ENCODE measurements at regions not wholly inside any gene's neighbourhood (a gene's known extent, or its start where the extent isn't known, plus 50 kb on each side); places are given as distances from the start of the nearest gene placed in this dataset.
"Not testable (repeated sequence)": the region's sequence is repeated elsewhere in the genome, so short reads cannot be mapped to it uniquely, and the experiment has no call there.

GRCh38 chr9:16064771-16065170 lies 511.9 kb downstream of the CCDC171 start:
- DNase-seq: no peak
- no peak for TF ChIP-seq CTCF (IDR thresholded peaks at IDR 0.05)
- no peak for TF ChIP-seq POLR2A (IDR thresholded peaks at IDR 0.05)
- no peaks in the 10 kb centered on the region for H3K36me3 ChIP-seq (replicated peaks in 1 of 2)
- H3K4me3 ChIP-seq: no peak overlapping the region
- 82 to 90% (median 86%) methylated on average over 8 of the region's 8 CpGs for WGBS, 4 donors
- H3K9me3 ChIP-seq (replicated peaks in 1 of 3): no peaks in the 10 kb centered on the region
- no peaks in the 10 kb centered on the region for H3K27me3 ChIP-seq
- H3K4me1 ChIP-seq (replicated peaks in 1 of 2): no peaks in the 10 kb centered on the region
- H3K27ac ChIP-seq: no peak overlapping the region
- intact Hi-C loops (cut with DNase I): no loop called here

- 81 to 88% (median 87%) methylated on average over 3 to 6 of the region's 6 CpGs for WGBS, 4 donors
These were observed 513.4 kb downstream of the CCDC171 start for GRCh38 chr9:16066201-16066600.

GRCh38 chr9:16068476-16068875 lies 515.6 kb downstream of the CCDC171 start:
- Histone ChIP-seq H3K4me3 (no peak overlapping the region), H3K27me3 (no peaks in the 10 kb centered on the region), H3K36me3 (replicated peaks in 1 of 2) (no peaks in the 10 kb centered on the region), H3K27ac (no peak overlapping the region), H3K4me1 (replicated peaks in 1 of 2) (no peaks in the 10 kb centered on the region), H3K9me3 (replicated peaks in 1 of 3) (no peaks in the 10 kb centered on the region)
- no peak for TF ChIP-seq POLR2A (IDR thresholded peaks at IDR 0.05)
- TF ChIP-seq CTCF (IDR thresholded peaks at IDR 0.05): no peak
- intact Hi-C loops (cut with DNase I): no loop called here
- no peak for DNase-seq
- 73 to 85% (median 75%) methylated on average over 9 of the region's 9 CpGs for WGBS, 4 donors

More at GRCh38 chr9:16066201-16066600, 513.4 kb downstream of the CCDC171 start:
- H3K27me3 ChIP-seq; intact Hi-C loops (cut with DNase I); H3K9me3 ChIP-seq (replicated peaks in 1 of 3); H3K36me3 ChIP-seq (replicated peaks in 1 of 2); DNase-seq; H3K27ac ChIP-seq; H3K4me1 ChIP-seq (replicated peaks in 1 of 2); H3K4me3 ChIP-seq: not testable (repeated sequence)

- Histone ChIP-seq H3K4me3 (no peak overlapping the region), H3K27ac (no peak overlapping the region), H3K4me1 (replicated peaks in 1 of 2) (no peaks in the 10 kb centered on the region), H3K27me3 (no peaks in the 10 kb centered on the region), H3K36me3 (replicated peaks in 1 of 2) (no peaks in the 10 kb centered on the region), H3K9me3 (replicated peaks in 1 of 3) (no peaks in the 10 kb centered on the region)
- intact Hi-C loops (cut with DNase I): no loop called here
- no peak for TF ChIP-seq POLR2A (IDR thresholded peaks at IDR 0.05)
- TF ChIP-seq CTCF (IDR thresholded peaks at IDR 0.05): no peak
- DNase-seq: no peak
- WGBS, 4 donors: 79 to 86% (median 84%) methylated on average over 13 of the region's 13 CpGs
These were observed 516.4 kb downstream of the CCDC171 start for GRCh38 chr9:16069249-16069648.

- TF ChIP-seq POLR2A (IDR thresholded peaks at IDR 0.05): no peak
- TF ChIP-seq CTCF (IDR thresholded peaks at IDR 0.05): no peak
- intact Hi-C loops (cut with DNase I): no loop called here
- Histone ChIP-seq H3K27me3 (no peaks in the 10 kb centered on the region), H3K9me3 (replicated peaks in 1 of 3) (no peaks in the 10 kb centered on the region), H3K4me3 (no peak overlapping the region), H3K4me1 (replicated peaks in 1 of 2) (no peaks in the 10 kb centered on the region), H3K27ac (no peak overlapping the region), H3K36me3 (replicated peaks in 1 of 2) (no peaks in the 10 kb centered on the region)
- 61 to 68% (median 65%) methylated on average over 14 of the region's 14 CpGs for WGBS, 4 donors
- no peak for DNase-seq
These were observed 517.0 kb downstream of the CCDC171 start for GRCh38 chr9:16069671-16070454.

Data from adrenal gland (tissue), 9 donors.